Suprapubic skin (tissue), 4 donors: ENCODE measurements at regions not wholly inside any gene's neighbourhood (a gene's known extent, or its start where the extent isn't known, plus 50 kb on each side); places are given as distances from the start of the nearest gene placed in this dataset.

ENCODE experiments used
- EP300 ChIP-seq: sonication (generic); formaldehyde crosslinking; IDR thresholded peaks from one replicate; pipeline ENCODE4 v1.6.1; 2017; ENCODE audit warnings: antibody characterized with exemption
- POLR2A ChIP-seq, 2 donors: fragments of 450-650 bp; IDR thresholded peaks; one replicate each; pipeline ENCODE4 v1.6.1; 2017; ENCODE audit warnings: antibody characterized with exemption in 2 of 2, mild to moderate bottlenecking in 2 of 2, moderate library complexity in 2 of 2
- POLR2AphosphoS5 ChIP-seq, 3 donors: sonication (generic); formaldehyde crosslinking; IDR thresholded peaks; one replicate each; pipeline ENCODE4 v1.6.1; 2017; ENCODE audit warnings: antibody characterized with exemption in 3 of 3
- TF ChIP-seq, protein P1 (sequence below), 2 donors: fragments of 200-600 bp in 1 of 2; fragments of 450-650 bp in 1 of 2; sonication (generic) in 1 of 2; IDR thresholded peaks; one replicate each; pipeline ENCODE4 v1.5.1; 2016 to 2019; ENCODE audit warnings: antibody characterized with exemption in 2 of 2, mild to moderate bottlenecking in 1 of 2, moderate library complexity in 1 of 2

DNA sequence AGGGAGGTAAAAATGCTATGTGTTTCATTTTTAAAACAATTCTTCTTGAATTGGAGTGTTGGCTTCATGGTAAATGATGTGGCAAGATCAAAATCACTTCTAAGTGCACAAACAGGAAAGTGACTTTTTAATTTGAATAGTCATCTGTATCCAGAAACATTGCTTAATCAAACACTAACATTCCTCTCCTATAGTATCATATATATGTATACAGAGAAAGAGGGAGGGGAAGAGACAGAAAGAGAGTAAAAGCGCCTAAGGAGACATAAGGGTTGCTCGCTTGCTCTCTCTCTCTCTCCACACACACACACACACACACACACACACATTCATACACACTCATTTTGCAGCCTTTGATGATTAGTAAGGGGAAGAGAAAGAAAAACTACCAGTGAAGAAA lies 95.4 kb upstream of the PRDM9 start:
- TF ChIP-seq POLR2A (IDR thresholded peaks at IDR 0.05), result no peak
- TF ChIP-seq, protein P1, sequence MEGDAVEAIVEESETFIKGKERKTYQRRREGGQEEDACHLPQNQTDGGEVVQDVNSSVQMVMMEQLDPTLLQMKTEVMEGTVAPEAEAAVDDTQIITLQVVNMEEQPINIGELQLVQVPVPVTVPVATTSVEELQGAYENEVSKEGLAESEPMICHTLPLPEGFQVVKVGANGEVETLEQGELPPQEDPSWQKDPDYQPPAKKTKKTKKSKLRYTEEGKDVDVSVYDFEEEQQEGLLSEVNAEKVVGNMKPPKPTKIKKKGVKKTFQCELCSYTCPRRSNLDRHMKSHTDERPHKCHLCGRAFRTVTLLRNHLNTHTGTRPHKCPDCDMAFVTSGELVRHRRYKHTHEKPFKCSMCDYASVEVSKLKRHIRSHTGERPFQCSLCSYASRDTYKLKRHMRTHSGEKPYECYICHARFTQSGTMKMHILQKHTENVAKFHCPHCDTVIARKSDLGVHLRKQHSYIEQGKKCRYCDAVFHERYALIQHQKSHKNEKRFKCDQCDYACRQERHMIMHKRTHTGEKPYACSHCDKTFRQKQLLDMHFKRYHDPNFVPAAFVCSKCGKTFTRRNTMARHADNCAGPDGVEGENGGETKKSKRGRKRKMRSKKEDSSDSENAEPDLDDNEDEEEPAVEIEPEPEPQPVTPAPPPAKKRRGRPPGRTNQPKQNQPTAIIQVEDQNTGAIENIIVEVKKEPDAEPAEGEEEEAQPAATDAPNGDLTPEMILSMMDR (IDR thresholded peaks at IDR 0.05), result no peak
- TF ChIP-seq EP300, result no peak
- TF ChIP-seq POLR2AphosphoS5 (IDR thresholded peaks at IDR 0.05), result no peak
